Rectal smooth muscle tissue (tissue), 1 donor: ENCODE measurements at regions not wholly inside any gene's neighbourhood (a gene's known extent, or its start where the extent isn't known, plus 50 kb on each side); places are given as distances from the start of the nearest gene placed in this dataset.

ENCODE experiments used
- H3K27ac ChIP-seq: one replicate; pipeline ENCODE4 v1.7.0; 2013; ENCODE audit warnings: low read depth, low read length, inconsistent platforms
- H3K27me3 ChIP-seq: one replicate; pipeline ENCODE4 v1.7.0; 2013; ENCODE audit warnings: low read length; ENCODE audit not compliant: control insufficient read depth, insufficient read depth
- H3K36me3 ChIP-seq: one replicate; pipeline ENCODE4 v1.7.0; 2013; ENCODE audit warnings: low read length; ENCODE audit not compliant: control insufficient read depth, insufficient read depth
- H3K4me1 ChIP-seq: one replicate; pipeline ENCODE4 v1.7.0; 2013; ENCODE audit warnings: low read length; ENCODE audit not compliant: control insufficient read depth, insufficient read depth
- H3K4me3 ChIP-seq: one replicate; pipeline ENCODE4 v1.7.0; 2013; ENCODE audit warnings: low read length
- H3K9ac ChIP-seq: one replicate; pipeline ENCODE4 v1.7.0; 2013; ENCODE audit warnings: low read length

DNA sequence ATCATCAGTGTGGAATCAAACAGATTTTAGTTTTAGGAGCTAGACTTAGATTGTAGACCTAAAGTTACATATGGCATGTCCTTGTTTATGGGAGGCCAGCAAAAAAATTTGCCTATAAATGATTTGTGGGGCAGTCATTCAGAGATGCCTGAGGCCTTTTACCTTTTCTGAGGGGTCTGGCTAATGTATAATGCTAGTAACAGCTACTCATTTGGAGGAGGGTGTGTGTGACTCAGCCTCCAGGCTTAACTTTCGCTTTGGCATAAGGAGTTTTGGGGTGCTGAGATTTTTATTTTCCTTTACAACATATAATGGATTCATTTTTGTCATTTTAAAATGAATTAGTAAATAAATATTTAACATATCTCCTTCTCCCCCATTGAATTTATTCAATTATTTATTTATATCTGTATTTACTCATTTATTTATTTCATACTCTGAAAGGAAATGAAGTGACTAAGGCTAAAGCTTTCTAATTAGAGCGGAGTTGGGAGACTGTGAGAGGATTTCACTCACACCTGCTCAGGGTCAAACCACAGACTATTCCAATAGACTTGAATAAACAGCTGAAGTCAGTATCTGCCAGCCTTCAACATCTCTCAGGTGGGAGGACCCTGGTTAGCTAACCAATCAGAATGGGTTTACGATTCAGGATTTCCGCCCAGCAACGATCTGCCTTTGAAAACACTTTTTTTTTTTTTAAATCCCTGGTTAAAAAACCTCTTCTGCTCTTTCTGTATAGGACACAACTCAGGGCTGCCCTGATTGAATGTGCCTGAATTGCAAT is 487.5 kb upstream of the SGCD start:
- no peaks in the 10 kb centered on the region for H3K27me3 ChIP-seq
- H3K4me3 ChIP-seq, result no peak overlapping the region
- no peaks in the 10 kb centered on the region for H3K4me1 ChIP-seq
- H3K9ac ChIP-seq, result no peak overlapping the region
- H3K36me3 ChIP-seq, result no peaks in the 10 kb centered on the region
- H3K27ac ChIP-seq, result no peak overlapping the region

DNA sequence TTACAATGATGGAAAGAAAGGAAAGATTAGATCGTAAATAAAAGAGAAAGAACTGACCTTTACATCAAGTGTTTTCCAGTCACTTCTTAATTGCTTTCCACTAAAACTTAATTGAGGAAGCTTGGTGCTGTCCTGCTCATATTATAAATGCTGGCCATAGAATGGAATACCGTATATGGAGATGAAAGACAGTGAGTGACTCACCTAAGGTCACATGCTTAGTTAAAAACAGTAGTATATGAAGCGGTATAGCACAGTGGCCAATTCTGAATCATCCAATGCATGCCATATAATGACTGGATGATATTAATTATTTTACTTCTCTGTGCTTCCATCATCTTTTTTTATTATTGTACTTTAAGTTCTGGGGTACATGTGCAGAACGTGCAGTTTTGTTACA is 482.4 kb upstream of the SGCD start:
- no peaks in the 10 kb centered on the region for H3K27me3 ChIP-seq
- H3K4me1 ChIP-seq, result no peaks in the 10 kb centered on the region
- H3K9ac ChIP-seq, result no peak overlapping the region
- H3K4me3 ChIP-seq, result no peak overlapping the region
- H3K27ac ChIP-seq, result no peak overlapping the region
- no peaks in the 10 kb centered on the region for H3K36me3 ChIP-seq

DNA sequence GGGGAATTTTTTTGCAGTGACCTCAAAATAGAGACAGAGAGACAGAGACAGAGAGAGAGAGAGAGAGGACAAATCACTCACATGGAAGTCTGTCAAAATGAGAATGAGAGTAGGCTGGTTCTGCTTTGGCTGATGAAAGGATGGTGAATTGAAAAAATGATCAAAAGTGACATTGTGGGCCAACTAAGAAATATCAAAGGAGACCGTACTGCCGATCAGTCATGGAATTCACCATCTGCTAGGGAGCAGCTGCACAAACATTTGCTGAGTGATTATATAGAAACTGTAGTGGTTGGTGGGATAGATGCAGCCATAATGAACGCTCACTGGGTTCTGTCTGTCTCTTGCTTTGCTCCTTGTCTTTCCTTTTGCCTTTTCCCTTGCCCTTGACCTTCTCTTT is 476.6 kb upstream of the SGCD start:
- Histone ChIP-seq H3K4me1 (no peaks in the 10 kb centered on the region), H3K9ac (no peak overlapping the region), H3K36me3 (no peaks in the 10 kb centered on the region), H3K27ac (no peak overlapping the region), H3K4me3 (no peak overlapping the region), H3K27me3 (no peaks in the 10 kb centered on the region)

DNA sequence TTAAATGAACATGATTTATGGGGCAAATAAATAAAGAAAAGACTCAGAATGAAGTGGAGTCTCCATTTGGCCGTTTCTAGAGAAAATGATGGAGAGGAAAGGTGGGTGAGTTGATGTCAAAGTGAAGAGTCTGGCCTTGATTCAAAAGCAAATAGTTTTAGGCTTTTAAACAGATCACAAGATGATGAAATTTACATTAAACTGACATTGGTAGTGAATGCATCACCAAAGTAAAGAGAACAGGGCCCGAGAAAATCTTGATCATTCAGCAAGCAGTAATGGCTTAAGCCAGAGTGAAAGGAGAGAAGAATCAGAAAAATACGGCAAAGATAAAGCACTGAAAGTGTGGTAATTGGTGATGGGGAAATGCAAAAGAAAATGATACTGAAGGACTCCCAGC is 460.0 kb upstream of the SGCD start:
- no peak overlapping the region for H3K9ac ChIP-seq
- no peak overlapping the region for H3K4me3 ChIP-seq
- no peaks in the 10 kb centered on the region for H3K36me3 ChIP-seq
- no peaks in the 10 kb centered on the region for H3K4me1 ChIP-seq
- no peak overlapping the region for H3K27ac ChIP-seq
- H3K27me3 ChIP-seq, result no peaks in the 10 kb centered on the region

DNA sequence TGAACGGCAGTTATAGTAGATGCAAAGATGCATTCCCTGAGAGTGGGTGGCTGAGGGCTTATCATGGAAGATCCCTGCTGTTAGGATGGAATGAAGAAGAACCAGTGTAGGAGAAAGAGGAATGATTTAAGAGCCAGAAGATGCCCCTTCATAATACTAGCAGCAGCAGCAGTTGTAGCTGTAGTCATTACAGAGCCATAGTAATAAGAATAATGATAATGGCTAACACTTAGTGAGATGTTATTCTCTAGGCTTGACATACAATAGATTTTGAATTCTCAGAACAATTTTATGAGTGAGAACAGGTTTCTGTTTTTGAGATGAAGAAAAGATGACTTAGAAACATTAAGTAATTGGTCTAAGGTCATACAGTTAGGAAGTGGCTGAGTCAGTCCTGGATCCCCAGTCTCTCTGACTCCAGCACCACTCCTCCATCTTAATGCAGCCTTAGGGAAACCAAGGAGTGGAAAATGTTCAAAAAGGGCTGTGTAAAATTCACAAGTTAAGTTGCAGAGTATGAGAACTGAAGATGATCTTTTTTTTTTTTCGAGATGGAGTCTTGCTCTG is 459.4 kb upstream of the SGCD start:
- Histone ChIP-seq H3K4me3 (no peak overlapping the region), H3K9ac (no peak overlapping the region), H3K36me3 (no peaks in the 10 kb centered on the region), H3K4me1 (no peaks in the 10 kb centered on the region), H3K27ac (no peak overlapping the region), H3K27me3 (no peaks in the 10 kb centered on the region)

DNA sequence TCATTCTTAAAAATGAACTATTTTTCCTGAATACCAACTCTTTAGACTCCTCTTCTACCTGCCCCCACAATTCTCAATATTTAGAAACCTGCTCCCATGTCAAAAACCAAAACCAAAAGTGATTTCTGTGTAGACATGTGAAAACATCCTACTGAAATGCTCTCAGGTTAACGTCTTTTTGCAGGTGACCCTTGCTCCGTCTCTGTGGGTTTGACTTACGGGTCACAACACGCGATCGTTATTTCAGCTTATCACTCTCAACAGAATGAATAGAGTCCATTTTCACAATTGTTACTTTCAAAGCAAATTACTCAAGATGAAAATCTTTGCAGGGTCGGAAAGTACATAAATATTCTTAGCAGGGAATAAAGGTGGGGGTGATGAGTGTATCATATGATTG is 456.3 kb upstream of the SGCD start:
- no peaks in the 10 kb centered on the region for H3K27me3 ChIP-seq

DNA sequence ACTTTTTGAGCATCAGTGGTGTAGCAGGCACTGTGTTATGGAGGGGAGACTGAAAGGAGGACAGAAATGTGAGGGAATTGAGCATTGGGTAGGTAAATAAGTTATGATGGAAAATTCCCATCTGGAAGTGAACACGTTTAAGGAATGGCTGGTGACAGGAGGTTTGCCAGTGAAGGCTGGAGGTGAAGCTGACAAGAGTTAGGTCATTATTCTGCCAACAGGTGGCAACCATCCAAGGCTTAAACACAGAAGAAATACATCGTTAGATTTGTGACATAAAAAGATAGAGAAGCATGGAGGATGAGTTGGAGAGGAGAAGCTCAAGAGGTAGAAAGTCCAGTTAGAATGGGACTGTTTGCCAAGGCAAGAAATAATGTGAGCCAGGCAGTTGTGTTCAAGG is 455.3 kb upstream of the SGCD start:
- Histone ChIP-seq H3K27me3 (no peaks in the 10 kb centered on the region), H3K4me3 (no peak overlapping the region), H3K36me3 (no peaks in the 10 kb centered on the region), H3K9ac (no peak overlapping the region), H3K27ac (no peak overlapping the region), H3K4me1 (no peaks in the 10 kb centered on the region)

More for the DNA sequence above, 456.3 kb upstream of the SGCD start:
- Histone ChIP-seq H3K27ac (no peak overlapping the region), H3K4me3 (no peak overlapping the region), H3K9ac (no peak overlapping the region), H3K36me3 (no peaks in the 10 kb centered on the region), H3K4me1 (no peaks in the 10 kb centered on the region)

DNA sequence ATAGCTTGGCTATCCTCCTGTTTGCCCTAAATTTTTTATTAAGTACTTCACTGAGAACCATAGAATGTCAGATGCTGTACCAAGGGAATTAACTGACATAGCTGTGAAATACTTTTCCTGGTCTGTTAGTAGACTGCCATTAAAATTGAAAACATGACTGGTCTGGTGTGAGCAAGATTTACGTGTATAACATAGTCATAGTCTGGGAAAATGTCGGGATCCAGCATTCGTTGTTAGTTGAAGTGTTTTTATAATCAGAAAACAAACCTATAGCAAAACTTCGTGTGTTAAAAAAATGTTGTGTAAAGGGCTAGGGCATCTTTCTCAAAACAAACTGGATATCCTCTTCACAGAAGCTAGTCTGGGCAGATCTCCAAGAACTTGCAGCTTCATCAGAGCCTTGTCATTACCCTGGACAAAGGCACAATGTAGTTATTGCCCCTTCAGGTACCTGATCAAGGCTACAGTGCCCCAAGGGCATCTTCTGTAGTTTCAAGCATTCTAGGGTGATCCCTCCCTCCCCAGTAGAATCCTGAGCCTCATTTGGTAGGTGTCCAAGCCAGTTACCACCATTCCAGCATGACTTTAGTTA is 454.2 kb upstream of the SGCD start:
- no peaks in the 10 kb centered on the region for H3K36me3 ChIP-seq
- no peak overlapping the region for H3K27ac ChIP-seq
- no peaks in the 10 kb centered on the region for H3K27me3 ChIP-seq
- no peaks in the 10 kb centered on the region for H3K4me1 ChIP-seq
- no peak overlapping the region for H3K9ac ChIP-seq
- no peak overlapping the region for H3K4me3 ChIP-seq

DNA sequence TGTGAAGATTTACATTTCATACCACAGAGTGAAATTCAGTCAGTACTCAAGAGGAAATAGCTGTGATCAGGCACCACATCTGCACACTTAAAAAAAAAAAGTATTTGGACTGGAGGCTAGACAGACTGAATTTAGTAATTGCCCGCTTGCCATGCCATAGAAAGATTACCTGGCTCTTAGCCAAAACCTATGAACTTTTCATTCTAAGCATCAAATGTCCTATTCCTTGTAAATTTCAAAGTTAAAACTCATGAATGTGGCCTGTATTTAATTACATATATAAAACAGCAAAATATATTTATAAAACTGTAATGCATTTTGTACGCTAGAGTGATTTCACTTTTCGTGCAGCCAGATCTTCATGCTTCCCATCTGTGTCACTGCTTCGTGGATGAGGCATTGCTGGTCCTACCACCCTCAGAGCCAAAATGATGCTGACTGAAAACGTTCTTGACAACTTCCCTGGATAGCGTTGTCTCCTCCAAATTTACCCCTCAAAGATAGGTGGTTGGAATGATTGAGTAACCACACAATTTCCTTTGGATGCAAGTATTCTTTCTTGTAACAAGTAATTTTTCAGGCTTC is 447.9 kb upstream of the SGCD start:
- Histone ChIP-seq H3K27ac (no peak overlapping the region), H3K4me1 (no peaks in the 10 kb centered on the region), H3K9ac (no peak overlapping the region), H3K27me3 (no peaks in the 10 kb centered on the region), H3K4me3 (no peak overlapping the region), H3K36me3 (no peaks in the 10 kb centered on the region)

DNA sequence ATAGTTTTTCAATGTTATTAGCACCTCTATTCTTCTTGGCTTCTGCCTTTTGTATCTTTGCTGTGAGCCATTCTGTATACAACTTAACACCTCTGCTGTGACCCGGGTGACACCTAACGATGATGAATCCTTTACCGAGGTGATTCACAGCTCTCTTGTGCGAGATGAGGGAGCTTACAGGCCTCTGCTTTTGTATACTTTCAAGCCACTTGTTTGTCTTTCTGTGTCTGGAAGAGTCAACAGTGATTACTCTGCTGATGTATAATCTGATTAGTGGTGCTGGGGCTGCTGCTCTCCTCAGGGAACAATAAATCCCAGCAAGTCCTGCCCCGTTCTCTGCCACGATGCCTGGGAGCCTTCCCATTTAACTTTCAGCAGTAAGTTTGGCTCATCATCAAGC is 442.9 kb upstream of the SGCD start:
- no peak overlapping the region for H3K27ac ChIP-seq
- H3K4me3 ChIP-seq, result no peak overlapping the region
- H3K4me1 ChIP-seq, result no peaks in the 10 kb centered on the region
- H3K27me3 ChIP-seq, result no peaks in the 10 kb centered on the region
- H3K36me3 ChIP-seq, result no peaks in the 10 kb centered on the region
- H3K9ac ChIP-seq, result no peak overlapping the region

DNA sequence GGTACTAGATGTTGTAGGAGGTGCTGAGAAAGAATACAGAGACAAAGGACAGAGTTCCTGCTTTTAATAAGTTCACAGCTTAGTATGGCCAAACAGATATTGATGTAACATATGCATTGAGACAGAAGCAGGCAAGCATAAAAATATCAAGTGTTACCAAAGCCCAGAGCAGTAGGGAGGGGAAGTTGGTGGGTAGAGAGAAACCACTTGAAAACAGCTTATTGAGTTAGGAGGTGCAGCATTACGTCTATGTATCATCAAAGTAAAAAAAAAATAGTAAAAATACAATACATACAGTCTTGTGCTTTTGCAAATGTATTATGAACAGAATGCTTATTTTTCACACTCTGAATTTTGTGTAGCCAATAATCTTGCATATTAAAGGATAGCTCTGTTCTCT is 441.8 kb upstream of the SGCD start:
- H3K4me3 ChIP-seq, result no peak overlapping the region
- no peaks in the 10 kb centered on the region for H3K36me3 ChIP-seq
- no peak overlapping the region for H3K27ac ChIP-seq
- H3K27me3 ChIP-seq, result no peaks in the 10 kb centered on the region
- H3K9ac ChIP-seq, result no peak overlapping the region
- no peaks in the 10 kb centered on the region for H3K4me1 ChIP-seq

DNA sequence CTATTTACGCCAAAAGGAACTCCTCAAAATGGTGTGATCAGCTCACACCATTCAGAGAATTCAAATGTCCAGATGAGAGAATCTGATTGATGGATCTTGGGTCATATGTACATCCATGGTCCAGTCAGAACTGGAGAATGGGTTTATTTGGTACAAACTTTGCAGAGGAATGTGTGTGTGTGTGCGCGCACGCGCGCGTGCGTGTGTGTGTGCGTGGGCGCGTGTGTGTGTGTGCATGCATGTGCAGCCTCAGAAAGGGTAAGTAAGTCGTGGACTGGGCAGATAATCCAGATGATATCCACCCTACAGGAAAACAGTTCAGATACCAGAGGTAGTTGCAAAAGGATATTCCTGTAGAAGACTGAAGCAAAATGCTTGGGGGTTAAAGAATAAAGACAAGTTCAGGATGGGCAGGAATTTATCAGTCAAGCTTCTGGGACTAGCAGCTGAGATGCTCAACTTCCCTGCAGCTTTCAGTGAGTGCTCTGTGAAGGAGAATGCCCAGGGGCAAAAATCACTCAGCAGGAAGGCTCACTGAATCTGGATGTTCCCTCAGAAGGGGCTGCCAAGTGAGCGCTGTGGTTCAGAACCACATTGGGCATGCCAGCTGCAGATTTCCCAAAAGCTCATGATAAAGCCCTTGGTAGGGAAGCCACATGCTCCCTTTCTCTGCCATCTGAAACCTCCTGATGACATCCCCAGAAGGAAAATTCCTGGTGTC is 440.5 kb upstream of the SGCD start:
- Histone ChIP-seq H3K9ac (no peak overlapping the region), H3K36me3 (no peaks in the 10 kb centered on the region), H3K27me3 (no peaks in the 10 kb centered on the region), H3K4me1 (no peaks in the 10 kb centered on the region), H3K27ac (no peak overlapping the region), H3K4me3 (no peak overlapping the region)
